NCI-H748 (cell line): ENCODE measurements at regions not wholly inside any gene's neighbourhood (a gene's known extent, or its start where the extent isn't known, plus 50 kb on each side); places are given as distances from the start of the nearest gene placed in this dataset.

Experiments
- DNase-seq: peaks from one replicate; lab custom pipeline; 2025; ENCODE audit not compliant: unreplicated experiment; lab: John Stamatoyannopoulos, UW

- DNase-seq, result no peak
Observed at GRCh38 chr2:216574586-216574985, 58.6 kb upstream of the IGFBP2 start.

- DNase-seq, result no peak
Observed at GRCh38 chr2:216575465-216575864, 57.8 kb upstream of the IGFBP2 start.

GRCh38 chr2:216576616-216577015 is 56.6 kb upstream of the IGFBP2 start:
- DNase-seq, result no peak

- DNase-seq, result no peak
Observed at GRCh38 chr2:216578325-216578724, 54.9 kb upstream of the IGFBP2 start.

GRCh38 chr2:216583147-216583546 is 50.1 kb upstream of the IGFBP2 start:
- no peak for DNase-seq
